SU-DHL-6 (cell line): ENCODE measurements at regions not wholly inside any gene's neighbourhood (a gene's known extent, or its start where the extent isn't known, plus 50 kb on each side); places are given as distances from the start of the nearest gene placed in this dataset.

Experiments
- H2AFZ ChIP-seq: fragments of 200-600 bp; sonication (generic); 2 replicates; pipeline ENCODE4 v1.6.1; 2014; ENCODE audit warnings: low read depth, mild to moderate bottlenecking, moderate library complexity, mixed read lengths, antibody characterized with exemption, low read length; ENCODE audit not compliant: severe bottlenecking
- H3F3A ChIP-seq: fragments of 200-600 bp; shearing (Covaris generic); 2 replicates; pipeline ENCODE4 v1.6.0; 2016; ENCODE audit warnings: antibody characterized with exemption, mild to moderate bottlenecking; ENCODE audit not compliant: insufficient read depth
- H3K27ac ChIP-seq: fragments of 200-600 bp; sonication (generic); 2 replicates; pipeline ENCODE4 v1.5.1; 2016; ENCODE audit warnings: low read depth, mild to moderate bottlenecking, low read length, moderate library complexity, mixed read lengths
- H3K27me3 ChIP-seq: fragments of 200-600 bp; sonication (generic), shearing (Covaris generic); 2 replicates; pipeline ENCODE4 v1.6.0; 2014; ENCODE audit warnings: mild to moderate bottlenecking, low read length
- H3K36me3 ChIP-seq: fragments of 200-600 bp; sonication (generic); 2 replicates; pipeline ENCODE4 v1.6.1; 2014; ENCODE audit warnings: mild to moderate bottlenecking, low read length, mixed read lengths
- H3K4me2 ChIP-seq: fragments of 300-600, 200-600 bp; shearing (Covaris generic), sonication (generic); 2 replicates; pipeline ENCODE4 v1.6.0; 2014; ENCODE audit warnings: low read length, low read depth, mild to moderate bottlenecking; ENCODE audit not compliant: poor library complexity, severe bottlenecking
- H3K4me3 ChIP-seq: fragments of 200-600 bp; sonication (generic); 2 replicates; pipeline ENCODE4 v1.5.1; 2014; ENCODE audit warnings: antibody characterized with exemption, low read length, mild to moderate bottlenecking, mixed read lengths; ENCODE audit not compliant: insufficient read depth, poor library complexity, severe bottlenecking
- H3K79me2 ChIP-seq: fragments of 200-600 bp; sonication (generic); 2 replicates; pipeline ENCODE4 v1.6.1; 2014; ENCODE audit warnings: mild to moderate bottlenecking, low read length, moderate library complexity; ENCODE audit not compliant: insufficient read depth
- H3K9ac ChIP-seq: fragments of 200-600 bp; sonication (generic); 2 replicates; pipeline ENCODE4 v1.7.0; 2014; ENCODE audit warnings: mild to moderate bottlenecking, low read length
- H3K9me2 ChIP-seq: fragments of 200-600 bp; sonication (generic); replicated peaks from 2 replicates; pipeline ENCODE4 v1.6.1; 2014; ENCODE audit warnings: low read length; ENCODE audit not compliant: insufficient read depth
- H3K9me3 ChIP-seq: fragments of 200-600 bp; sonication (generic); 2 replicates; pipeline ENCODE4 v1.6.1; 2014; ENCODE audit warnings: low read length, mixed read lengths; ENCODE audit not compliant: insufficient read depth
- H4K20me1 ChIP-seq: fragments of 200-600 bp; sonication (generic); 2 replicates; pipeline ENCODE4 v1.6.1; 2014; ENCODE audit warnings: low read depth, mild to moderate bottlenecking, antibody characterized with exemption, low read length, moderate library complexity, mixed read lengths
- EZH2phosphoT487 ChIP-seq: fragments of 200-600 bp; sonication (generic), shearing (Covaris generic); conservative IDR thresholded peaks from 2 replicates; pipeline ENCODE4 v1.6.1; 2018; ENCODE audit warnings: mild to moderate bottlenecking, antibody characterized with exemption, low read length, moderate library complexity, mixed read lengths
- TF ChIP-seq, protein P1 (sequence below): fragments of 200-600 bp; sonication (generic); IDR thresholded peaks from one replicate; pipeline ENCODE4 v1.5.1; 2017; ENCODE audit warnings: antibody characterized with exemption, mild to moderate bottlenecking, low read length, moderate library complexity; ENCODE audit not compliant: insufficient read depth, poor library complexity, severe bottlenecking

- Histone ChIP-seq H4K20me1 (no peaks in the 10 kb centered on the region), H3K36me3 (no peaks in the 10 kb centered on the region), H3K27me3 (no peaks in the 10 kb centered on the region), H3F3A (no peaks in the 10 kb centered on the region), H3K9me3 (no peaks in the 10 kb centered on the region), H3K27ac (no peak overlapping the region), H3K9ac (no peak overlapping the region), H3K79me2 (no peaks in the 10 kb centered on the region), H3K4me2 (no peak overlapping the region), H3K9me2 (no peaks in the 10 kb centered on the region), H2AFZ (no peak overlapping the region), H3K4me3 (no peak overlapping the region)
- TF ChIP-seq, protein P1, sequence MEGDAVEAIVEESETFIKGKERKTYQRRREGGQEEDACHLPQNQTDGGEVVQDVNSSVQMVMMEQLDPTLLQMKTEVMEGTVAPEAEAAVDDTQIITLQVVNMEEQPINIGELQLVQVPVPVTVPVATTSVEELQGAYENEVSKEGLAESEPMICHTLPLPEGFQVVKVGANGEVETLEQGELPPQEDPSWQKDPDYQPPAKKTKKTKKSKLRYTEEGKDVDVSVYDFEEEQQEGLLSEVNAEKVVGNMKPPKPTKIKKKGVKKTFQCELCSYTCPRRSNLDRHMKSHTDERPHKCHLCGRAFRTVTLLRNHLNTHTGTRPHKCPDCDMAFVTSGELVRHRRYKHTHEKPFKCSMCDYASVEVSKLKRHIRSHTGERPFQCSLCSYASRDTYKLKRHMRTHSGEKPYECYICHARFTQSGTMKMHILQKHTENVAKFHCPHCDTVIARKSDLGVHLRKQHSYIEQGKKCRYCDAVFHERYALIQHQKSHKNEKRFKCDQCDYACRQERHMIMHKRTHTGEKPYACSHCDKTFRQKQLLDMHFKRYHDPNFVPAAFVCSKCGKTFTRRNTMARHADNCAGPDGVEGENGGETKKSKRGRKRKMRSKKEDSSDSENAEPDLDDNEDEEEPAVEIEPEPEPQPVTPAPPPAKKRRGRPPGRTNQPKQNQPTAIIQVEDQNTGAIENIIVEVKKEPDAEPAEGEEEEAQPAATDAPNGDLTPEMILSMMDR = no peak
- TF ChIP-seq EZH2phosphoT487 = no peak
These were observed 86.4 kb upstream of the PIWIL1 start for GRCh38 chr12:130251236-130251780.

DNA sequence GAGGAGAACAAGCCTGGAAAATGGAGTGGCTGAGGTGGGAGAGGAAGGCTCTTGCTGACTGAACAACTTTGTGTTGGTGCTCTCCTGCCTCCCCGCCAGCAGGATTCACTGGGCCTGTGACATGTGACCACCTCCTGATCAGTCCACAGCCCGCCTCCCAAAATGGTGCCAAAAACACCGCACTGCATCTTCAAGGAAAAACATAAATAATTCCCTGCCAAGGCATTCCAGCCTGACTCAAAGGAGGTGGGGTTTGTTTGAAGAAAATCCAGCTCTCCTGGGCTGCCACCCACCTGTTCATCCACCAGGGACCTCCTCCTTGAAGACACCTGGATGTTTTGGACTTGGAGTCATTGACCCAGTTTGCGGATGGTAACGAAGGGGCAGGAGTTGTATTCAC lies 83.8 kb upstream of the PIWIL1 start:
- Histone ChIP-seq H3K79me2 (no peaks in the 10 kb centered on the region), H3K36me3 (no peaks in the 10 kb centered on the region), H3K27ac (no peak overlapping the region), H3K9ac (no peak overlapping the region), H3K27me3 (no peaks in the 10 kb centered on the region), H2AFZ (no peak overlapping the region), H3F3A (no peaks in the 10 kb centered on the region), H3K4me2 (no peak overlapping the region), H4K20me1 (no peaks in the 10 kb centered on the region), H3K9me3 (no peaks in the 10 kb centered on the region), H3K4me3 (no peak overlapping the region), H3K9me2 (no peaks in the 10 kb centered on the region)
- TF ChIP-seq EZH2phosphoT487 = no peak
- TF ChIP-seq, protein P1 = no peak

- H2AFZ ChIP-seq = no peak overlapping the region
- H3K9me3 ChIP-seq = no peaks in the 10 kb centered on the region
- H3K9ac ChIP-seq = no peak overlapping the region
- no peak overlapping the region for H3K4me2 ChIP-seq
- no peak overlapping the region for H3K27ac ChIP-seq
- no peaks in the 10 kb centered on the region for H4K20me1 ChIP-seq
- H3K4me3 ChIP-seq = no peak overlapping the region
- no peaks in the 10 kb centered on the region for H3K27me3 ChIP-seq
- H3K9me2 ChIP-seq = no peaks in the 10 kb centered on the region
- H3F3A ChIP-seq = no peaks in the 10 kb centered on the region
- H3K79me2 ChIP-seq = no peaks in the 10 kb centered on the region
- TF ChIP-seq, protein P1 = no peak
- TF ChIP-seq EZH2phosphoT487 = no peak
- no peaks in the 10 kb centered on the region for H3K36me3 ChIP-seq
These were observed 83.0 kb upstream of the PIWIL1 start for GRCh38 chr12:130254461-130255276.
